ENCODE measurements at regions not wholly inside any gene's neighbourhood (a gene's known extent, or its start where the extent isn't known, plus 50 kb on each side); places are given as distances from the start of the nearest gene placed in this dataset.

DNA sequence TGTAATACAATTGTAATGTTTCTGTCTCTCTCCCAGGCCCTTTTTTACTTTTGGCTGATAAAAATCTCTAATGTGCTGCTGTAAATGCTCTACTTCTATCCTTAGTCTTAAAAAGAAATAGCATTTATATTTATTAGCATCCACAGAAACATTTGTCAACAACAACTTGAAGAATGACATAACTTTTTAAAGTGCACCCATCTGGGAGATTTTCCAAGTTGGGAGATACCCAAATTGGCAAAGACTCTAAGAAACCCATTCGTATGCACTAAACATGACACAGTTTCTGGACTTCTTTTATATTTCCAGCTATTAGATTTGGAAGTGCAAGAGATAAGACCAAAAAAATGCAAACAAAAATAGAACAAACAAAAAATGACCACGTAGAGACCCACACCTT, 2287.4 kb upstream of the WWC1 start:
- no peaks in the 10 kb centered on the region for H3K9me3 ChIP-seq (ENCODE audit: control insufficient read depth in 2 of 3, low read length in 3 of 3)
- H3K36me3 ChIP-seq (ENCODE audit: control insufficient read depth in 2 of 3, insufficient read depth in 3 of 3, low read length in 3 of 3), result no peaks in the 10 kb centered on the region
- ChIA-PET CTCF (no interaction called here), POLR2A (no interaction called here)
- Mint-ChIP-seq H3K27me3 (no peaks in the 10 kb centered on the region), H3K4me1 (no peaks in the 10 kb centered on the region), H3K4me3 (no peak overlapping the region), H3K9me3 (peaks cover 0 to 21% (median 5%) of the 10 kb centered on the region in 11 donors), H3K36me3 (no peaks in the 10 kb centered on the region), H3K27ac (no peak overlapping the region)
- H3K27ac ChIP-seq (ENCODE audit: low read depth, low read length), result no peak overlapping the region
- no peaks in the 10 kb centered on the region for H3K4me1 ChIP-seq (ENCODE audit: control insufficient read depth in 2 of 2, insufficient read depth in 2 of 2, low read length in 2 of 2)
- H3K4me3 ChIP-seq (ENCODE audit: low read length), result no peak overlapping the region
- ATAC-seq (no peak), DNase-seq (no peak)
- H3K27me3 ChIP-seq (ENCODE audit: control insufficient read depth in 2 of 2, insufficient read depth in 2 of 2, low read length in 2 of 2), result no peaks in the 10 kb centered on the region
- intact Hi-C loops (cut with micrococcal nuclease), result no loop called here

DNA sequence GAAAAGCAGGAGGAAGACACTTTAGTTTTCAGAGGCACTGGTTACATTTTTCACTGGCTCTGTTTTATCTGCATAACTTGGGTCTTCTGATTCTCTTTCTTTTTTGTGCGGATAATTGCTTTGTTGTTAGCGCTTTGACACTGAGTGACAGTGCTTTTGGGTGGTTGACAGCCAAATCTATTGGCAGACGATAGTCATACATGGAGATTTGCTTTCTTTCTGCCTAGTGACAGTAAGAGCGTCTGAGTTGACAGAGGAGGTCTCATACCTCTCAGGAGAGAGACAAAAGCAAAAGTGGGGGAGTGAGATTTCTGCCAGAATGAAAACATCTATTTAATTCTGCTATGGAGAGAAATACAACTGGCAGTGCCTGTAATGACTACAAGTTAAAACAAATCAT, 2278.0 kb upstream of the WWC1 start:
- Mint-ChIP-seq H3K4me1 (peaks cover 0 to 1% (median 0%) of the 10 kb centered on the region in 7 donors), H3K27me3 (no peaks in the 10 kb centered on the region), H3K27ac (no peak overlapping the region), H3K36me3 (no peaks in the 10 kb centered on the region), H3K4me3 (no peak overlapping the region), H3K9me3 (peaks cover 0 to 28% (median 4%) of the 10 kb centered on the region in 11 donors)
- no peak for ATAC-seq
- ChIA-PET POLR2A (no interaction called here), CTCF (no interaction called here)
- Histone ChIP-seq H3K27ac (ENCODE audit: low read depth, low read length) (no peak overlapping the region), H3K9me3 (ENCODE audit: control insufficient read depth in 2 of 3, low read length in 3 of 3) (peaks cover 0 to 5% (median 0%) of the 10 kb centered on the region in 3 experiments), H3K27me3 (ENCODE audit: control insufficient read depth in 2 of 2, insufficient read depth in 2 of 2, low read length in 2 of 2) (no peaks in the 10 kb centered on the region), H3K4me1 (ENCODE audit: control insufficient read depth in 2 of 2, insufficient read depth in 2 of 2, low read length in 2 of 2) (no peaks in the 10 kb centered on the region), H3K4me3 (ENCODE audit: low read length) (no peak overlapping the region), H3K36me3 (ENCODE audit: control insufficient read depth in 2 of 3, insufficient read depth in 3 of 3, low read length in 3 of 3) (no peaks in the 10 kb centered on the region)
- intact Hi-C loops (cut with micrococcal nuclease), result loop anchor here in 1 of 2 donors (10.0 kb wide), 1 partner anchor 891 kb away; no protein-coding TSS in a partner anchor
- DNase-seq, result no peak

DNA sequence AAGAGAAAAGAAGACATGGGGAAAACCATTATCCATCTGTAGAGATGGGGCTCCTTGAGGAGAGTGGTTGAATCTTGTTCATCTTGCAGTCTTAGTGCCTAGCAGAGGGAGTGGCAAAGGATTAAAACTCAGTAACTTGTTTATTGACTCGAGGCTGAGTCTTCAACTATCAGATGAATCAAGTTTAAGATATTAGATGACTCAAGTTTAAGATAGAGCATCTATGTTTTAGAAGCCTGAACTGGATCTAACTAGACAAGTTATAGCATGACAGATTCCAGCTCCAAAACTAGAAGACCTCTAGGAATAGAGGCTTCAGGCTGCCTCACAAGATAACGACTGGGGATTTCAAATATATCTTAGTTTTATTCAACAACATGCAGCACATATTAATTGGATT, 2277.2 kb upstream of the WWC1 start:
- Histone ChIP-seq H3K9me3 (ENCODE audit: control insufficient read depth in 2 of 3, low read length in 3 of 3) (peaks cover 0 to 5% (median 0%) of the 10 kb centered on the region in 3 experiments), H3K4me3 (ENCODE audit: low read length) (no peak overlapping the region), H3K36me3 (ENCODE audit: control insufficient read depth in 2 of 3, insufficient read depth in 3 of 3, low read length in 3 of 3) (no peaks in the 10 kb centered on the region), H3K27me3 (ENCODE audit: control insufficient read depth in 2 of 2, insufficient read depth in 2 of 2, low read length in 2 of 2) (no peaks in the 10 kb centered on the region), H3K4me1 (ENCODE audit: control insufficient read depth in 2 of 2, insufficient read depth in 2 of 2, low read length in 2 of 2) (no peaks in the 10 kb centered on the region), H3K27ac (ENCODE audit: low read depth, low read length) (no peak overlapping the region)
- H3K4me3 Mint-ChIP-seq, result no peak overlapping the region
- no peak overlapping the region for H3K27ac Mint-ChIP-seq
- intact Hi-C loops (cut with micrococcal nuclease), result loop anchor here in 1 of 2 donors (10.0 kb wide), 1 partner anchor 891 kb away; no protein-coding TSS in a partner anchor
- H3K27me3 Mint-ChIP-seq, result no peaks in the 10 kb centered on the region
- no peak for DNase-seq
- ATAC-seq, result no peak
- peaks cover 0 to 31% (median 6%) of the 10 kb centered on the region in 11 donors for H3K9me3 Mint-ChIP-seq
- H3K4me1 Mint-ChIP-seq, result peaks cover 0 to 1% (median 0%) of the 10 kb centered on the region in 7 donors
- ChIA-PET CTCF (no interaction called here), POLR2A (no interaction called here)
- no peaks in the 10 kb centered on the region for H3K36me3 Mint-ChIP-seq

DNA sequence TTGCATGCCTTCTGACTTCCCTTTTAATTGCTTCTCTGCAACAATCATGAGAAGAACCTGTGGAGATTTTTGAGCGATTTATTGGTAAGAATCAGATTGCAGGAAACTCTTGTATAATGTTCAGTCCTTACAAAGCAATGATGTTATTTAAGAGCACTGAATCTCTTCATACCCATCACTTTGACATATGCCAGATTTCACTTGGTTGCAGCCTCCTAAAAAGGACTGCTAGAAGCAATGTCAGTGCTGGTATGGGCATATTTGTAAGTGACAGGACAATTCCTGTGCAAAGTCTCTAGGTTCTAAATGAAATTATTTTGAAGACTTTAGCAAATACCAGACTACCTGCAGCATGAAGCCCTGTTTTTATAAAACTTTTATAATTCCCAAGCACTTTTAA, 2272.7 kb upstream of the WWC1 start:
- Histone ChIP-seq H3K9me3 (ENCODE audit: control insufficient read depth in 2 of 3, low read length in 3 of 3) (peaks cover 0 to 5% (median 0%) of the 10 kb centered on the region in 3 experiments), H3K27ac (ENCODE audit: low read depth, low read length) (no peak overlapping the region), H3K4me1 (ENCODE audit: control insufficient read depth in 2 of 2, insufficient read depth in 2 of 2, low read length in 2 of 2) (no peaks in the 10 kb centered on the region), H3K4me3 (ENCODE audit: low read length) (no peak overlapping the region), H3K36me3 (ENCODE audit: control insufficient read depth in 2 of 3, insufficient read depth in 3 of 3, low read length in 3 of 3) (no peaks in the 10 kb centered on the region), H3K27me3 (ENCODE audit: control insufficient read depth in 2 of 2, insufficient read depth in 2 of 2, low read length in 2 of 2) (no peaks in the 10 kb centered on the region)
- intact Hi-C loops (cut with micrococcal nuclease), result loop anchor here in 1 of 2 donors (10.0 kb wide), 1 partner anchor 886 kb away; no protein-coding TSS in a partner anchor
- Mint-ChIP-seq H3K36me3 (no peaks in the 10 kb centered on the region), H3K27ac (no peak overlapping the region), H3K4me3 (no peak overlapping the region), H3K27me3 (no peaks in the 10 kb centered on the region), H3K9me3 (peaks cover 0 to 35% (median 5%) of the 10 kb centered on the region in 11 donors), H3K4me1 (peaks cover 0 to 1% (median 0%) of the 10 kb centered on the region in 7 donors)
- no peak for ATAC-seq
- DNase-seq, result no peak
- POLR2A ChIA-PET, result no interaction called here
- CTCF ChIA-PET, result no interaction called here

DNA sequence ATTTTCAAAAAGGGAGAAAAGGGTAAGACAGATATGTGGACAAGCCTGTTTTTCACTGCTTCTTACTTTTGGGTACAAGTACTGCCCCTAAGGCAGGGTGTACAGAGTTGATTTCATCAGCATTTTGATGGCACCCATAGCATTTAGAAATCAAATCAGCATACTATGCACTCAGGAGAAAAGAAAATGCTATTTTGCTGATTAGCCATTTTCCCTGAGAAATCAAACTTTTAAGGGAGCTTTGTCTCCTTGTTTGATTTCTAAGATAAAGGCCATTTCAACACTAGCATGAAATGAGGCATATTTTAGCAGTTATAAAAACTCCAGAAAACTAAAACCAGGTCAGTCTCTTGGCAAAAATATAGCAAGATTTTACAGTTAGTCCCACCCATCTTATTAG, 2269.4 kb upstream of the WWC1 start:
- no peak overlapping the region for H3K27ac Mint-ChIP-seq
- no peak overlapping the region for H3K4me3 Mint-ChIP-seq
- CTCF ChIA-PET, result no interaction called here
- Histone ChIP-seq H3K27ac (ENCODE audit: low read depth, low read length) (no peak overlapping the region), H3K9me3 (ENCODE audit: control insufficient read depth in 2 of 3, low read length in 3 of 3) (peaks cover 0 to 4% (median 0%) of the 10 kb centered on the region in 3 experiments), H3K27me3 (ENCODE audit: control insufficient read depth in 2 of 2, insufficient read depth in 2 of 2, low read length in 2 of 2) (no peaks in the 10 kb centered on the region), H3K4me3 (ENCODE audit: low read length) (no peak overlapping the region), H3K4me1 (ENCODE audit: control insufficient read depth in 2 of 2, insufficient read depth in 2 of 2, low read length in 2 of 2) (no peaks in the 10 kb centered on the region), H3K36me3 (ENCODE audit: control insufficient read depth in 2 of 3, insufficient read depth in 3 of 3, low read length in 3 of 3) (no peaks in the 10 kb centered on the region)
- intact Hi-C loops (cut with micrococcal nuclease), result no loop called here
- H3K9me3 Mint-ChIP-seq, result peaks cover 0 to 18% (median 4%) of the 10 kb centered on the region in 11 donors
- DNase-seq, result no peak
- POLR2A ChIA-PET, result no interaction called here
- no peaks in the 10 kb centered on the region for H3K36me3 Mint-ChIP-seq
- no peaks in the 10 kb centered on the region for H3K4me1 Mint-ChIP-seq
- no peak for ATAC-seq
- H3K27me3 Mint-ChIP-seq, result no peaks in the 10 kb centered on the region

DNA sequence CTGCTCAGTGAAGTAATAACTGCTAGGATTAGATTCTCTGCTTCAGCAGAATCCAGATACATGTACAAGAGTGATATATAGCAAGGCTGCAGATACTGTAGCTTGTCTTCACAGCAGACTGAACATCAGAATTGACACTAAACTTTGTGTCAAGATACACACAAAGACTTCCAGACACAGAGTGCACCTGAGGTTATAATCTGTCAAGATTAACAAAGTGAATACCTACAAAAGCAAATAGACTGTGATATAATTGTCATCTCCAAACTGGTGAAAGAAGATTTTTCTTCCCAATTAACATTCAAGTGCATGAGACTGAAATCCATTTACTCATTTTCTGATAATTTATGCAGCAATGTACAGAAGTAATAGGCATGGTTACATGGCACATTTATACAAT, 2266.5 kb upstream of the WWC1 start:
- peaks cover 0 to 4% (median 0%) of the 10 kb centered on the region in 3 experiments for H3K9me3 ChIP-seq (ENCODE audit: control insufficient read depth in 2 of 3, low read length in 3 of 3)
- ATAC-seq, result no peak
- POLR2A ChIA-PET, result no interaction called here
- no peaks in the 10 kb centered on the region for H3K27me3 ChIP-seq (ENCODE audit: control insufficient read depth in 2 of 2, insufficient read depth in 2 of 2, low read length in 2 of 2)
- Mint-ChIP-seq H3K36me3 (no peaks in the 10 kb centered on the region), H3K27ac (no peak overlapping the region), H3K4me3 (no peak overlapping the region), H3K9me3 (peaks cover 0 to 20% (median 4%) of the 10 kb centered on the region in 11 donors), H3K4me1 (no peaks in the 10 kb centered on the region), H3K27me3 (no peaks in the 10 kb centered on the region)
- intact Hi-C loops (cut with micrococcal nuclease), result no loop called here
- no peak for DNase-seq
- no peak overlapping the region for H3K27ac ChIP-seq (ENCODE audit: low read depth, low read length)
- no peaks in the 10 kb centered on the region for H3K36me3 ChIP-seq (ENCODE audit: control insufficient read depth in 2 of 3, insufficient read depth in 3 of 3, low read length in 3 of 3)
- no peak overlapping the region for H3K4me3 ChIP-seq (ENCODE audit: low read length)
- H3K4me1 ChIP-seq (ENCODE audit: control insufficient read depth in 2 of 2, insufficient read depth in 2 of 2, low read length in 2 of 2), result no peaks in the 10 kb centered on the region
- CTCF ChIA-PET, result no interaction called here

DNA sequence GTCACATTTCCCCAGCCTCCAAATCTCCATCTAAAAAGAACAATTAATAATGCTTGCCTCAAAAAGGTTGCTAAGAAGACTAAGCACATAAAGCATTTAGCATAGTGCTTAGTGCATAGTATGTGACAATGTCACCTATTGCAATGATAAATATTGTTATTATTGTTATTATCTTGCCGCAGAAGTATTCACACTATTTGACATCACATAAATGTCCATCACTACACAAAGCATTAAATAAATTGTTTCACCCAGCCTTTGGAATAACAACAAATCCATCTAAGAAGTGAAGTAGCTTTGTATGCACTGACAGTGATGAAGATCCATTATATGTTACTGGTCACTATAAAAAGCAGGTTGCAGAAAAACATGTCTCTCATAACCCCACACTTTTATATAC, 2263.9 kb upstream of the WWC1 start:
- Mint-ChIP-seq H3K27me3 (no peaks in the 10 kb centered on the region), H3K4me3 (no peak overlapping the region), H3K9me3 (peaks cover 0 to 12% (median 3%) of the 10 kb centered on the region in 11 donors), H3K36me3 (no peaks in the 10 kb centered on the region), H3K4me1 (no peaks in the 10 kb centered on the region), H3K27ac (no peak overlapping the region)
- ChIA-PET CTCF (no interaction called here), POLR2A (no interaction called here)
- DNase-seq, result no peak
- Histone ChIP-seq H3K27ac (ENCODE audit: low read depth, low read length) (no peak overlapping the region), H3K9me3 (ENCODE audit: control insufficient read depth in 2 of 3, low read length in 3 of 3) (peaks cover 0 to 4% (median 0%) of the 10 kb centered on the region in 3 experiments), H3K27me3 (ENCODE audit: control insufficient read depth in 2 of 2, insufficient read depth in 2 of 2, low read length in 2 of 2) (no peaks in the 10 kb centered on the region), H3K36me3 (ENCODE audit: control insufficient read depth in 2 of 3, insufficient read depth in 3 of 3, low read length in 3 of 3) (no peaks in the 10 kb centered on the region), H3K4me3 (ENCODE audit: low read length) (no peak overlapping the region), H3K4me1 (ENCODE audit: control insufficient read depth in 2 of 2, insufficient read depth in 2 of 2, low read length in 2 of 2) (no peaks in the 10 kb centered on the region)
- no peak for ATAC-seq
- intact Hi-C loops (cut with micrococcal nuclease), result no loop called here

Measured in naive thymus-derived CD4-positive, alpha-beta T cell (primary cell).